ENCODE measurements at regions not wholly inside any gene's neighbourhood (a gene's known extent, or its start where the extent isn't known, plus 50 kb on each side); places are given as distances from the start of the nearest gene placed in this dataset.

- Histone ChIP-seq H3K27me3 (ENCODE audit: control insufficient read depth in 4 of 4, insufficient read depth in 4 of 4, low read length in 3 of 4) (no peaks in the 10 kb centered on the region), H3K36me3 (ENCODE audit: control insufficient read depth in 4 of 4, insufficient read depth in 3 of 4, low read depth in 1 of 4, low read length in 3 of 4) (no peaks in the 10 kb centered on the region), H3K9me3 (ENCODE audit: control insufficient read depth in 4 of 4, low read length in 3 of 4) (no peaks in the 10 kb centered on the region), H3K27ac (ENCODE audit: low read depth in 1 of 2, low read length in 2 of 2) (no peak overlapping the region), H3K4me3 (ENCODE audit: low read depth in 1 of 3, low read length in 3 of 3) (no peak overlapping the region), H3K9ac (ENCODE audit: low read depth in 1 of 2, low read length in 2 of 2) (no peak overlapping the region), H3K4me1 (ENCODE audit: control insufficient read depth in 4 of 4, insufficient read depth in 4 of 4, low read length in 3 of 4) (no peaks in the 10 kb centered on the region)
- WGBS: 72% methylated on average over 6 of the region's 6 CpGs
- DNase-seq (ENCODE audit: low spot score): no peak
- TF ChIP-seq YY1 (IDR thresholded peaks at IDR 0.05) (no peak), ATF3 (IDR thresholded peaks at IDR 0.05) (no peak), FOXA2 (IDR thresholded peaks at IDR 0.05) (no peak), TAF1 (conservative IDR thresholded peaks at IDR 0.05) (no peak), CTCF (IDR thresholded peaks at IDR 0.05; ENCODE audit: low read depth, low read length, missing input control) (no peak), NR2F2 (IDR thresholded peaks at IDR 0.05) (no peak), HNF4A (conservative IDR thresholded peaks at IDR 0.05) (no peak), JUND (IDR thresholded peaks at IDR 0.05) (no peak), ZBTB33 (IDR thresholded peaks at IDR 0.05) (no peak), MAX (IDR thresholded peaks at IDR 0.05) (no peak), EGR1 (IDR thresholded peaks at IDR 0.05; ENCODE audit: low read depth in 2 of 2) (no peak), HNF4G (IDR thresholded peaks at IDR 0.05) (no peak), FOXA1 (IDR thresholded peaks at IDR 0.05) (no peak), RAD21 (IDR thresholded peaks at IDR 0.05) (no peak), REST (IDR thresholded peaks at IDR 0.05) (no peak), SP1 (IDR thresholded peaks at IDR 0.05) (no peak), GABPA (IDR thresholded peaks at IDR 0.05 in 1 of 2, conservative IDR thresholded peaks at IDR 0.05 in 1 of 2) (no peak)
Observed at GRCh38 chr11:116467823-116468222, 305.0 kb downstream of the BUD13 start.

- Histone ChIP-seq H3K9me3 (ENCODE audit: control insufficient read depth in 4 of 4, low read length in 3 of 4) (no peaks in the 10 kb centered on the region), H3K4me3 (ENCODE audit: low read depth in 1 of 3, low read length in 3 of 3) (no peak overlapping the region), H3K36me3 (ENCODE audit: control insufficient read depth in 4 of 4, insufficient read depth in 3 of 4, low read depth in 1 of 4, low read length in 3 of 4) (no peaks in the 10 kb centered on the region), H3K27ac (ENCODE audit: low read depth in 1 of 2, low read length in 2 of 2) (no peak overlapping the region), H3K4me1 (ENCODE audit: control insufficient read depth in 4 of 4, insufficient read depth in 4 of 4, low read length in 3 of 4) (no peaks in the 10 kb centered on the region), H3K9ac (ENCODE audit: low read depth in 1 of 2, low read length in 2 of 2) (no peak overlapping the region), H3K27me3 (ENCODE audit: control insufficient read depth in 4 of 4, insufficient read depth in 4 of 4, low read length in 3 of 4) (no peaks in the 10 kb centered on the region)
- no peak for DNase-seq (ENCODE audit: low spot score)
- 78% methylated on average over 6 of the region's 6 CpGs for WGBS
- TF ChIP-seq YY1 (IDR thresholded peaks at IDR 0.05): no peak
- TF ChIP-seq SP1 (IDR thresholded peaks at IDR 0.05): no peak
- TF ChIP-seq JUND (IDR thresholded peaks at IDR 0.05): no peak
- no peak for TF ChIP-seq RAD21 (IDR thresholded peaks at IDR 0.05)
- TF ChIP-seq GABPA (IDR thresholded peaks at IDR 0.05 in 1 of 2, conservative IDR thresholded peaks at IDR 0.05 in 1 of 2): no peak
- TF ChIP-seq REST (IDR thresholded peaks at IDR 0.05): no peak
- no peak for TF ChIP-seq RXRA (IDR thresholded peaks at IDR 0.05)
- no peak for TF ChIP-seq NR2F2 (IDR thresholded peaks at IDR 0.05)
- no peak for TF ChIP-seq HNF4A (conservative IDR thresholded peaks at IDR 0.05)
- no peak for TF ChIP-seq FOXA2 (IDR thresholded peaks at IDR 0.05)
- no peak for TF ChIP-seq MAX (IDR thresholded peaks at IDR 0.05)
- TF ChIP-seq TAF1 (conservative IDR thresholded peaks at IDR 0.05): no peak
- no peak for TF ChIP-seq ZBTB33 (IDR thresholded peaks at IDR 0.05)
- TF ChIP-seq EGR1 (IDR thresholded peaks at IDR 0.05; ENCODE audit: low read depth in 2 of 2): no peak
- TF ChIP-seq FOXA1 (IDR thresholded peaks at IDR 0.05): no peak
Observed at GRCh38 chr11:116466801-116467200, 306.0 kb downstream of the BUD13 start.
